ENCODE measurements at regions not wholly inside any gene's neighbourhood (a gene's known extent, or its start where the extent isn't known, plus 50 kb on each side); places are given as distances from the start of the nearest gene placed in this dataset.

GRCh38 chr18:10120622-10121021, 206.8 kb downstream of the VAPA start:
- H4K20me1 ChIP-seq (ENCODE audit: control insufficient read depth, insufficient read depth, low read depth, low read length), result no peaks in the 10 kb centered on the region
- no peak overlapping the region for H3K4me2 ChIP-seq (ENCODE audit: low read length)
- TF ChIP-seq, protein P1, sequence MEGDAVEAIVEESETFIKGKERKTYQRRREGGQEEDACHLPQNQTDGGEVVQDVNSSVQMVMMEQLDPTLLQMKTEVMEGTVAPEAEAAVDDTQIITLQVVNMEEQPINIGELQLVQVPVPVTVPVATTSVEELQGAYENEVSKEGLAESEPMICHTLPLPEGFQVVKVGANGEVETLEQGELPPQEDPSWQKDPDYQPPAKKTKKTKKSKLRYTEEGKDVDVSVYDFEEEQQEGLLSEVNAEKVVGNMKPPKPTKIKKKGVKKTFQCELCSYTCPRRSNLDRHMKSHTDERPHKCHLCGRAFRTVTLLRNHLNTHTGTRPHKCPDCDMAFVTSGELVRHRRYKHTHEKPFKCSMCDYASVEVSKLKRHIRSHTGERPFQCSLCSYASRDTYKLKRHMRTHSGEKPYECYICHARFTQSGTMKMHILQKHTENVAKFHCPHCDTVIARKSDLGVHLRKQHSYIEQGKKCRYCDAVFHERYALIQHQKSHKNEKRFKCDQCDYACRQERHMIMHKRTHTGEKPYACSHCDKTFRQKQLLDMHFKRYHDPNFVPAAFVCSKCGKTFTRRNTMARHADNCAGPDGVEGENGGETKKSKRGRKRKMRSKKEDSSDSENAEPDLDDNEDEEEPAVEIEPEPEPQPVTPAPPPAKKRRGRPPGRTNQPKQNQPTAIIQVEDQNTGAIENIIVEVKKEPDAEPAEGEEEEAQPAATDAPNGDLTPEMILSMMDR (IDR thresholded peaks at IDR 0.05; ENCODE audit: low read depth, low read length, poor library complexity, severe bottlenecking), result no peak
- no peak for TF ChIP-seq EZH2phosphoT487 (IDR thresholded peaks at IDR 0.05; ENCODE audit: borderline replicate concordance, low read length)
- no peaks in the 10 kb centered on the region for H3K4me1 ChIP-seq (ENCODE audit: control insufficient read depth, low read length)
- H3K27me3 ChIP-seq (ENCODE audit: control insufficient read depth, low read length), result no peaks in the 10 kb centered on the region
- H3K4me3 ChIP-seq (ENCODE audit: low read length), result no peak overlapping the region
- H3K27ac ChIP-seq (ENCODE audit: low read depth, low read length), result no peak overlapping the region
- H3K9me3 ChIP-seq (ENCODE audit: control insufficient read depth, insufficient read depth, low read length), result peaks cover 3% of the 10 kb centered on the region; the same call in 1 of the 2 replicates
- no peaks in the 10 kb centered on the region for H3K9me2 ChIP-seq (replicated peaks; ENCODE audit: control insufficient read depth, low read length)
- H3K79me2 ChIP-seq (ENCODE audit: control insufficient read depth, low read length), result no peaks in the 10 kb centered on the region
- H3F3A ChIP-seq (ENCODE audit: control insufficient read depth, insufficient read depth), result no peaks in the 10 kb centered on the region
- no peaks in the 10 kb centered on the region for H3K36me3 ChIP-seq (ENCODE audit: control insufficient read depth, low read length)

DNA sequence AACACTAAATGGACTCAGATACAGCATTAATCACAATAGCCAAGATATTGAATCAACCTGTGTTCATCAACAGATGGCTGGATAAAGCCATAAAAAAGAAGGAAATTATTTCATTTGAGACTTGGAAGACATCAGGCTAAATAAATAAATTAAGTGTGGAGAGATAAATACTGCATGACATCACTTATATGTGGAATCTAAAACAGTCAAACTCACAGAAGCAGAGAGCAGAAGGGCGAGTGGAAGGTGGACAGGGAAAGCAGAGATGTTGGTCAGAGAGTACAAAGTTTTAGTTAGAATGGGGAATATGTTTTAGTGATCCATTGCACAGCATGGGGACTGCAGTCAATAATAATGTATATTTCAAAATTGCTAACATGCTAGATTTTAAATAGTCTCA, 207.2 kb downstream of the VAPA start:
- H3F3A ChIP-seq (ENCODE audit: control insufficient read depth, insufficient read depth), result no peaks in the 10 kb centered on the region
- H3K27me3 ChIP-seq (ENCODE audit: control insufficient read depth, low read length), result no peaks in the 10 kb centered on the region
- no peaks in the 10 kb centered on the region for H4K20me1 ChIP-seq (ENCODE audit: control insufficient read depth, insufficient read depth, low read depth, low read length)
- no peaks in the 10 kb centered on the region for H3K36me3 ChIP-seq (ENCODE audit: control insufficient read depth, low read length)
- no peak for TF ChIP-seq EZH2phosphoT487 (IDR thresholded peaks at IDR 0.05; ENCODE audit: borderline replicate concordance, low read length)
- TF ChIP-seq, protein P1 (IDR thresholded peaks at IDR 0.05; ENCODE audit: low read depth, low read length, poor library complexity, severe bottlenecking), result no peak
- H3K9me2 ChIP-seq (replicated peaks; ENCODE audit: control insufficient read depth, low read length), result no peaks in the 10 kb centered on the region
- H3K4me1 ChIP-seq (ENCODE audit: control insufficient read depth, low read length), result no peaks in the 10 kb centered on the region
- H3K79me2 ChIP-seq (ENCODE audit: control insufficient read depth, low read length), result no peaks in the 10 kb centered on the region
- H3K9me3 ChIP-seq (ENCODE audit: control insufficient read depth, insufficient read depth, low read length), result peaks cover 3% of the 10 kb centered on the region; the same call in 1 of the 2 replicates
- no peak overlapping the region for H3K4me2 ChIP-seq (ENCODE audit: low read length)
- no peak overlapping the region for H3K4me3 ChIP-seq (ENCODE audit: low read length)
- no peak overlapping the region for H3K27ac ChIP-seq (ENCODE audit: low read depth, low read length)

DNA sequence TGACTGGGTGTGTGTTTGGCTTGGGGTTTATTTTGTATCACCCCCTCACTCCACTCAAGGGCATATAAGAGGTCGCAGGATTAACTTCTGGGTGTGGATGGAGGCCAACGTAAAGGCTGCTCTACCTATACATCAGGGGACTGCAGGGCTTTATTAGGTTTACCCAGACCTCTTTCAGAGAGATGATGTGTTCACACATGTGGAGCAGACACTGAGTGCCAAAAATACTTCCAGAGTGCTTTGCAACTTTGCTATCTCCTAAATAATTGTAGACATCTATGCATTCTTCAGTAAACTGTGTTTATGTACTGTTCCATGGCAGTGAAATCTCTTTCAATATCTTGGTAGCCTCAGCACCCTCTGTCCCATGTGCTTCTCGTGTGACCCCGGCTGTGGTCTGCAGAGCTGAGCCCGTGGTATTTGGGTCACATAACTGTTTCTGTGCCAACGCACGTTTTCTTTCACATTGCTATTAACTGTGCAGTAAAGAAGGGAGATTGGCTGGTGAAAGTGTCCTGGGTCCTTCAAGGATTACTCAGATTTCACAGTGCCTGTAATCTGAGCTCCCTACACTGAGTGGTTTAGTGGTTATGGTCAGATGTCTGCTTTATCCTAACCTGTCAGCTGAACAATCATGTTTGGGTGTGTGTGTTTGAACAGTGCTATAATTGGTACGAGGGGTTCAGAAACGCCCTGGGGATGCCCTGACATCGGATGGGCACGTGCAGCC, 208.1 kb downstream of the VAPA start:
- H3F3A ChIP-seq (ENCODE audit: control insufficient read depth, insufficient read depth), result no peaks in the 10 kb centered on the region
- H3K36me3 ChIP-seq (ENCODE audit: control insufficient read depth, low read length), result no peaks in the 10 kb centered on the region
- no peaks in the 10 kb centered on the region for H3K79me2 ChIP-seq (ENCODE audit: control insufficient read depth, low read length)
- TF ChIP-seq, protein P1 (IDR thresholded peaks at IDR 0.05; ENCODE audit: low read depth, low read length, poor library complexity, severe bottlenecking), result no peak
- TF ChIP-seq EZH2phosphoT487 (IDR thresholded peaks at IDR 0.05; ENCODE audit: borderline replicate concordance, low read length), result no peak
- H3K9me3 ChIP-seq (ENCODE audit: control insufficient read depth, insufficient read depth, low read length), result peaks cover 3% of the 10 kb centered on the region; the same call in 1 of the 2 replicates
- H3K4me2 ChIP-seq (ENCODE audit: low read length), result no peak overlapping the region
- no peaks in the 10 kb centered on the region for H3K4me1 ChIP-seq (ENCODE audit: control insufficient read depth, low read length)
- no peaks in the 10 kb centered on the region for H4K20me1 ChIP-seq (ENCODE audit: control insufficient read depth, insufficient read depth, low read depth, low read length)
- H3K27me3 ChIP-seq (ENCODE audit: control insufficient read depth, low read length), result no peaks in the 10 kb centered on the region
- no peaks in the 10 kb centered on the region for H3K9me2 ChIP-seq (replicated peaks; ENCODE audit: control insufficient read depth, low read length)
- no peak overlapping the region for H3K27ac ChIP-seq (ENCODE audit: low read depth, low read length)
- H3K4me3 ChIP-seq (ENCODE audit: low read length), result no peak overlapping the region
